DMS79 (cell line): ENCODE measurements at regions not wholly inside any gene's neighbourhood (a gene's known extent, or its start where the extent isn't known, plus 50 kb on each side); places are given as distances from the start of the nearest gene placed in this dataset.

ENCODE experiments used
- DNase-seq: peaks from one replicate; lab custom pipeline; 2025; lab: John Stamatoyannopoulos, UW

DNA sequence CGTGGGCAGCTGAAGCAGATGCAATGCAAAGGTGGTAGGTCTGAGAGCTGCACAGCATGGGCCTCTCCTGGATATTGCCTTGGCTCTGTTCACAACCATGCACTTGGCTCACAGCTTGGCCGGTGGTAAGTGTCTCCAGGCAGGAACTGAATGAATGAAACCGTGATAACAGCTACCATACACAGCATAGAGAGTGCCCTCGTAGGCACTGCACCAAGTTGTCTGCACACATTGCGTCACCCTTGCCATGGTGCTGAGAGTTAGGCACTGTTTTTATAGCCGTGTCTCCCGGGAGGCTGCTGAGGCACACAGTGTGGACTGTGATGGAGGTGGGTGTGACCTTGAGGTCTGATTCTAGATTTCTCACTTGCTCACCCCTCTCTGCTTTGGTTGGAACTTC lies 157.6 kb upstream of the VASH1 start:
- no peak for DNase-seq

DNA sequence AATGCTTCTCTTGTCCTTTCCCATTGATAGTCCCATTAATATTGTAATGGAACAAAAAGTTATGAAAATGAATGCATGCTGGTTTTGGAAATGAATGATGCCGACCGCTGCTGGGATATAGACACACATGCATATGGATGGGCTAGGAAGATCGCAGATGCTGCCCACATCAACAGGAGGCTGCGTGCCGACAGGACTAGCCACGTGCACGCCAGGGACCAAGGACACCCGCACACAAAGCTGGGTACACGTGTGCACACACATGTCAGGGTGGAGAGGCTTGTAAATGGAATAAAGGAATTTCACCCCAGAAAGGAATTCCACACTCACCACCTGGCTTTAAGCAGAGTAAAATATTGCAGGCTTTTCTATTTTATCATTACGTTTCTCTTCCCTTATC lies 153.8 kb upstream of the VASH1 start:
- DNase-seq: no peak

DNA sequence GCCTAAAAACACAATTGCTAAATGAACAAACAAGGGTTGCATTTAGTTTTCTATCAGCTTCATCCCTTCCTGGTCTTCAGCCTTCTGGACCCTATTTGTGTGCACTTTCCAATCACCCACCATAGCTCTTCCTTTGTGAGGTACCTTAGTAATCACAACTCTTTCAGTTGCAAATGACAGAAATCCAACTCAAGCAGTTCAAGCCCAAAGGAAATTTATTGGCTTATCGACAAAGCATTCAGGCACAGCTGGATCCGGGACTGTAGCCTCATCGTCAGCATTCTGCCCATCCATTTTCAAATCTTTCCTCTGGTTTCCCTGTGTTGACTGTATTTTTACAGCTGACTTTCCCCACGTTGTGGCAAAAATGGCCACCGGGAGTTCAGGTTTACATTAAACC lies 148.6 kb upstream of the VASH1 start:
- DNase-seq: no peak

DNA sequence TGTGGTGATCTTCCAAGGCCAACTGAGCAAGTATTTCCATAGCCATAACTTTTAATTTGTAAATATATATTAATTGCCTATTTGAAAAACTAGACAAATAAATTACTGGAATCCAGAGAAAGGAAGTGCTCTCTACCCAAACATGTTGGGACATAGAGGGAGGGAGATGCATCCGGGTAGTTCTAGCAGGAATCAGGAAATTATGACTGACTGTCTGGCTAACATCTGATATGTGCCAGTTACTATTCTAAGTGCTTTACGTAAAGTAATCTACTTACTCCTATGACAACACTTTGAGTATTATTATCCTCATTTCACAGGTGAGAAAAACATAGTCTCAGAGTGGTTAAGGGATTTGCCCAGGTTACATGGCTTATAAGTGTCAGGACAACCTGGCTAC lies 147.7 kb upstream of the VASH1 start:
- no peak for DNase-seq

DNA sequence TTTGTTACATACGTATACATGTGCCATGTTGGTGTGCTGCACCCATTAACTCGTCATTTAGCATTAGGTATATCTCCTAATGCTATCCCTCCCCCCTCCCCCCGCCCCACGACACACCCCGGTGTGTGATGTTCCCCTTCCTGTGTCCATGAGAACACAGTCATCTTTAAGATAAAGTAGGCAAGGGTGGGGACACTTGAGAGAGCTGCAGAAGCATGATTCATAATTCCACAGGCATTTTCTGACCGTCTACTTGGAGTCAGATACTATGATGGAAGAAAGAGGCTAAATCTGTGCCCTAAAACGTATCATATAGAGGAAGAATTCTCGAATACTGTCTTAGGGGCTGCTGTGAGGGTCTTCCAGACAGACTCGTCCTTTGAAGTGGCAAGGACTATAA lies 145.9 kb upstream of the VASH1 start:
- DNase-seq: no peak

DNA sequence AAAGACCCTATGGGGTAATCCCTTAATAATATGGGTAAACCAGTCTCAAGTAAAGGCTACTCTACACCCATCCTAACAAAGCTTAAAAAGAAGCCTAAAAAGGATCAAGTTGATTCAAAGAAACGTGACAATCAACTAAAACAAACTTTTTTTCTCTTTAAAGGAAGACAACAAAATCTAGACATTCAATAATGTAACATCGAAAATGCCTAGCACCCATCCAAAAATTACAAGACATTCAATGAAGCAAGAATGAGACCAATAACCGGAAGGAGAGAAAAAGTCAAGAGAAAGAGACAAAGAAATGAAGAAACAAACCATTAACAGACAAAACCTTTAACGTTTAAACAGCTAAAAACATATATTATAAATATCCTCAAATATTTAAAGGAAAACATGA lies 143.8 kb upstream of the VASH1 start:
- no peak for DNase-seq

DNA sequence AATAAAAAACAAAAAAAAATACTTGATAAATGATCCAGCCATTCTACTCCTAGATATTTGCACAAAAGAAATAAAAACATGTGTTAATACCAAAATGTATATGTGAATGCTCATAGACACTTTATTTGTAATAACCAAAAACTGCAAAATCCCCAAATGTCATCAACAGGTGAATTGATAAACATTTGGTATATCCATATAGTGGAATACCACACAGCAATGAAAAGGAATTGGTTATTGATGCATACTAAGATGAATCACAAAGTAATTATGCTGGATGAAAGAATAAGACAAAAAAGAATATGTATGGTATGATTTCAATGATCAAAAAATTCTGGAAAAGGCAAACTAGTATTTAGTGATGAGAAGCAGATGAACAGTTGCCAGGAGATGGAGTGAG lies 124.7 kb upstream of the VASH1 start:
- DNase-seq: no peak

DNA sequence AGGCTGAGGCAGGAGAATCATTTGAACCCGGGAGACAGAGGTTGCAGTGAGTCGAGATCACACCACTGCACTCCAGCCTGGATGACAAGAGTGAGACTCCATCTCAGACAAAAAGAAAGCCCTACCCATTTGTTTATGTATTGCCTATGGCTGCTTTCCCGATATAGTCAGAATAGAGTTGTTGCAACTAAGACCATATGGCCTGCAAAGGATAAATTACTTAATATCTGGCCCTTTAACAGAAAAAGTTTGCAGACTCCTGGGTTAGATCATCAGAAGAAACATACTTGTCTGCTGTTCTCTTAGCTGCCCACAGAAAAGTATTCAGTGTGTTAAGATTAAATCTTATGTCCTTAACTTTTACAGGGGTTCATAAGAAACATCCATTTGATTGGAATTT lies 122.4 kb upstream of the VASH1 start:
- no peak for DNase-seq

DNA sequence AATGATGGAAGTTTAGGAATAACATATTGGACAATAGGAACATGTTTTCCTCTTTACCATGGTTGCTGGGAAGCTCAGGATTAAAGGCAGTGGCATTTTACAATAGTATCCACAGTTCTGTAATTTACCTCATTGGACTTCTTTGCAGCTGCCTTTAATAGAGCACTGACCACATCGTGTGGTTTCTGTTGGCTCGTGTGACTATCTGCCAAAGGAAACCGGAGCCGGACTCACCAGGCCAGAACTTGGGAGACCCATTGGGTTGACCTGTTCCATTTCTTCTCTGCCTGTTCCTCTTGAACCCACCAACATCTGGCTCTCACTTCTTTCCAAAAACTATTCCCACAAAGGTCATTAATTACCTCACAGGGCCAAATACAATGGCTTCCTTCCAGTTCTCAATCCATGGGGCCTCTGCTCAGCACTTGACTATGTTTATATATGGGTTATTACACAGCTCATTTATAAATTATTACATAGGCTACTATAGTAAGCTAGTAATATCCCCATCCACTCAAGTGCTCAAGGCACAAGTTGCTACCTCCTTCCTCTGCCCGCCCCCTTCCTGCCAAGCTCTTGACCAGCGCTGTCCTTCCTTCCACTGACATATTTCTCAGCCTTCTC lies 121.5 kb upstream of the VASH1 start:
- DNase-seq: no peak

DNA sequence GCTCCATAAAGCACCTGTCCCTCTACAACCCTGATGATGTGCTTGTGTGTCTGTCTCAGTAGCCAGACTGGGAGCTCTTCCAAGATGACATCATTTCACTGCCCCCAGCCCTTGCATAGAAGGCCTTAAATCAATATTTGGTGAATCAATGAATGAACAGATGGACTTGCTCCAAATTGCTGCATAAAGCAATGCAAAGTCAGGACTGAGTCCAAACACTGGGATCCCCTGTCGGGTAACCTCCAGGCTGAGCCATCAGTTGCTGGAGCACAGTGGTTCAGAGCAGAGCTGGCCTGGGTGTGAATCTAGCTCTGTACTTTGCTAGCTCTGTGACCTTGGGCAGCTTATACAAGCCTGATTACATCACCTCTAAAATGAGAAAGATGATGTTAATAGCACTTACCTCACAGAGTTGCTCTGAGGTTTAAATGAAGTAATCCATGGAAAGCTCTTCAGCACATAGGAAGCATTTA lies 120.3 kb upstream of the VASH1 start:
- no peak for DNase-seq

DNA sequence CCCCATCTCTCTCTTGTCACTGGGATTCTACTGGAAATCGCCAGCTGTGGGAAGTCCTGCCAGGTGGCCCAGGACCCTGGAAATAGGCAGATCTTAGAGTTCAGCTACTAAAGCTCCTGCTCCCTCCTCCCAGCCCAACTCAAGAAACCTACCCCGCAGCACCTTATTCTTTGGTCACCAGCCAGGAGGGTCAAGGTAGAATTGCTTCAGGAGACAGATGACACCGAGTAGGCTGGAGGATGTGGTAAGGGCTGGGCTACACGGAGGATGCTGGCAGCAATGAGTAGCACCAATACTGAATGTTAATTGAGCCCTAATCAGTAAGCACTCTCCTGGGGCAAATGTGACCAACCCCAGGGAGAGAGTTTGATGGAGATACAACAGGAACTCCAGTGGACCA lies 119.7 kb upstream of the VASH1 start:
- DNase-seq: no peak

DNA sequence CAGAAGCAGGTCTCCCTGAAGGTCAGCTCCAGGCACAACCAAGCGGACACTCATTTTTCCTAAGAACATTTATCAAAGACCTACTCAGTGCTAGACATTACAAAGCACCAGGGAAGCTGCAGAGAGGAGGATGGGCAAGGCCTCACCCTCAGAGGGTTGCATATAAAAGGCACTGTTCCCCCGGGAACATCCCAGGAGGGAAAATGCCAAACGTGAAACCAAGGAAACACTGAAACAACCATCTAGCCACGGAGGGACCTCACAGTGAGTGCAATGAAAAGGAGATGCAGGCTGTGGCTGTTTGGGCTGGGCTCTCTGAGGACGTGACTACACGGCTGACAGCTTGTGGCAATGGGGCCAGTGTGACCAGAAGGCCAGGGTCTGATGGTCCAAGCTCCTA lies 117.4 kb upstream of the VASH1 start:
- no peak for DNase-seq

DNA sequence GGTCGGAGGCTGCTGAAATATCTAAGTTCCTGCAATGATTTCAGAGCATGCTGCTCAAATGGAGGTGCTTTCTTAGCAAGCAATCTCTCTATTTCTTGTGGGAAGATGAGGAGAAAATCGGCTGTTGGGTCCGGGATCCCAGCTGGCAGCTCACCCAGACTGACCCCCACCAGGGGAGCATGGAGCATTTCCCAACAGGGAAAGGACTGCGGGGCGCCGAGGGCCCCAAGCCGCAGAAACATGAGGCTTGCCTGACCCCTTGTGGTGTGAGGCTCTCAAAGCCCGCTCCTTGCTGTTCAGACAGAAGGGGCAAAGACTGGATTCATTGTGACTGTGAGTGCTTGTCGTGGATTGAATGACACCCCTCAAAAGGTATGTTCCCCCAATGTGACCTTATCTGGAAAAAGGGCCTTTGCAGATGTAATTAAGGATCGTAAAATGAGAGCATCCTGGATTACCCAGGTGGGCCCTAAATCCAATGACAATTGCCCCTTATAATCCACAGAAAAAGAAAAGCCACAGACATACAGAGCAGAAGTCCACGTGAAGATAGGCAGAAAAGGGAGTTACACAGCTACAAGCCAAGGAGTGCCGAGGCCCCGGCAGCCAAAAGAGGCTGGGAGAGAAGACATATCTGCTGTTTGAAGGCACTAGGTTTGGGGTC lies 116.3 kb upstream of the VASH1 start:
- peak; percentile 21 for DNase-seq

DNA sequence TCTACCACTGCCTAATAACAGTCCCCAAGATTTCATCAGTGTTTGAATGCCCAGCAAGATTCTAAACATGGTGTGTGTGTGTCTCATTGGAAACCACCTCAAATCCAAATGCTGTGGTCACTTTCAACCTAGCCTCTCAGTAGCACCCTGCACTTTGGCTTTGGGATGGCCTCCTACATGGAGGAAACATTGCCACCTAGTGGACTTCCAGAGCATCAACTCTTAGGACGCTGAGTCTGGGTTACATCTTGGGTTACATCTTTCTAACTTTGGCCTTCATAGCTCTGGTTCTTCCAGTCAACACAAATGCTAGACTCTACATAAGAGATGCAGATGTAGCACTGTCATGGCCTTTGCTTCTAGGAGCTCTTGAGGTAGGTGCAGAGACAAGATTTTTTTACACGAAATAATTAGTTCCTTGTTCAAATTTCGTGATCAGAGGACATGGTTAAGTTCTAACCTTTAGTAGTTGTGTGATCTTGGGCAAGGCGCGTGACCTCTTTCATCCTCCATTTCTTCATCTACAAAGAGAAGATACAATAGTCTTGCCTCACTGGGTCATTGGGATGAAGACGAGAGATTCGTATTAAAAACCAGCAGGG lies 113.5 kb upstream of the VASH1 start:
- DNase-seq: no peak

DNA sequence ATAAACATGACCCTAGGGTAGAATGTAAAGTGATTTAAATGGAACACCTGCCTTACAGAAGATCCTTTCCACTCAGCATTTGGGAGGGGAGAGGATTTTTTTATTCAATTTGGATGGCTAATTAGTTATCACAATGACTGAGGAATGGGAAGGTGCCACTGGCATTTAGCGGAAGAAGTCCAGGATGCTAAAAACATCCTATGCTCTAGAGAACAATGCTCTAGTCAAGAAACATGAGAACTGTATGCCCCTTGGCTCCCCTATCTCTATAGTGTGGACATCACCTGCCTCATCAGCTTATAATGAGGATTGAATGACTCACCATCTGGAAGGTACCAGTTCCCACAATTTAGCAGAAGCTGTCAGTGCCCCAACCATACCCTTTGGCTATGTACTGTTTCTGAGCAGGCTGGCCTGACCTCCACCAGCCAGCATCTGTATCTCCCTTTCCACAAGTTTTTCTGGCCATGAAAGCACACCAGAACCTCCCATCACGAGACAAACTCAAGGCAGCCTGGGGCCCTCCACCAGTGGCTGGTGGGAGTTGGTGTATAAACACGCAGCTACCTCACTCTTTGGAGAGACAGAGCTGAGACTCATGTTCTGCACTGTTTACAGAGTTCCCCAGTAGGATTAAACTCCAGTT lies 109.7 kb upstream of the VASH1 start:
- no peak for DNase-seq

DNA sequence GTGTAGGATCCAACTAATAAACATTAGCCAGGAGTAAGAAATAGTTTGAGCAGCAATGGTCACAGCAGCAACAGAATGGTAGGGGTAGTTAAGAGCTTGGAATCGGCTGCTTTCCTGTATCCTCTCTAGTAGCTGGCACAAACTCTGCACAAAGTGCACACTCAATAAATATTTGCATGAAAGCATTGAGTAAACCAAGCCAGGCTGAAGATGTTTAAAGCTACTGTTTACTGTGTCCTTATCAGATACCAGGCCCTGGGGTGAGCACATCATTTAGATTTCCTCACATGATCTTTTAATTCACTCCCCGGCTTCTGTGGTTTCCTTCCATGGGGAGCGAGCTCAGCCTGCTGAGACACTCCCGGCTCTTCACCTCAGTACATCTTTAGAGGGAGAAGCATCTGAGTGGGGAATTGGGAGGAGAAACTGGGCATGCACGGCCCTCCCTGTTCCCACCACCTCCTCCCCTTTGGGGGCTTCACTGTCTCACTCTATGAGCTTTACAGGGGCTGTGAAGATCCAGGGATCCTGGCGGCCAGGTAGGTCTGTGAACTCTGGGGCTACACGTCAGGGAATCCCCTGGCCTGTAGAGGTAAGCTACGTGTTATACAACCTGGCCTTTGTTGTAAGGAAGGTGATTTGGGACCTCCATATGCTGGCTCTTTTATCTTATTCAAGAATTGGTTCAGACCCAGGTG lies 107.2 kb upstream of the VASH1 start:
- DNase-seq: no peak

DNA sequence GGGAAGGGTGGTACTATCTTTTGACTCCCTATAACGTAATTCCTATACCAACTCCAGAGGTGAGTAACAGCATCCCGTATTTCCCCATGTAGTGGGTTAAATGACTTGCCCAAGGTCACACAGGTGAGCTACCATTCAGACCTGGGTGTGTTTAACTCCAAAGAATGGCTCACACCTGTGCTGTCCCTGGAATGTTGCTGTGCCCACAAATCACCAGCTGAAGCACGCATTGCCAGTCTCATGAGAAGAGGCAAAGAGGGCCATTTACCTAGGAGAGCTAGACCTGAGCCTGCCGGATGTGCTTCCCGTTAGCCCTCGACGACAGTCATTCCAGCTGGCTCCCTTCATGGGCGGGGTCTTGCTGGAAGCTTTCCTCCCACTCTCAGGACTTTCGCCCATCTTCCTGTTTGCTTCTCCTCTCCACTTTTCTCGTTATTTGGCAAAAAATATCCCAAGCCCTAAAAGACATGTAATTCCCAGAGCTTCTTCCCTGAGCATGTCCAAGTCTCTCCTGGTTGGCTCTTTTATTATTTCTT lies 106.6 kb upstream of the VASH1 start:
- DNase-seq: no peak

DNA sequence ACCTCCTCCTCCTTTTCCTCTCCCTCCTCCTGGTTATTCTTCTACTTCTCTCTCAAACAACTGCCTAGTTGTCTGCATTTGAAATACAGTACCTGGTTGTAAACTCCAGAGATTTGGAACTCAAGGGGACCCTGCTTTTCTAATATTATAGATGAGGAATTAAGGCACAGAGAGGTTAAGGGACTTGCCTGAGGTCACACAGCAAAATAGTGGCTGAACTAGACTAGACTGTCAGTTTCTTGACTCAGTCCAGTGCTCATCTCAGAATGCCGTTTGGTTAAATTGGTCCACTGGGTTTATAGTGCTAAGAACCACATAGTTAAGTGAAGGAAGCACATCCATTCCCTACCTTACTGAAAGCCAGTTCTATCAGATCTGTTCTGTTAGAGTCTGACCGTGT lies 105.9 kb upstream of the VASH1 start:
- no peak for DNase-seq

DNA sequence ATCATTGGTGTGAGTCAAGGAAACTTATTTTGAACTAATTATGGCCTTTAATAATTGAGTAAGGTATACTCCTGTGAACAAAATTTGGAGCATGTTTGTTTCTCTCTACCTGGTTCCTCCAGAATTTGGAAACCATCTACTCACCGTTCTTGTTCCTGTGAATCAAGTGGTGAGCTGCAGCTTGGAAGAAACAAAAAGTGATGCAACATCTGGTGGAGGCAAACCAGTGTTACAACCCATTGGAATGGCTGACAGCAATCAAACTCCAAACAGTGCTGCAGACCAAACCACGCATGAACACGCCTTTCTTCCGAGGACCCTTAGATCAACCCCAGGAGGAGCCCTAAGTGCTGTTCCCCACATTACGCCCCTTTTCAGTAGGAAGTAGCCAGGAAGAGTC lies 104.7 kb upstream of the VASH1 start:
- DNase-seq: no peak

DNA sequence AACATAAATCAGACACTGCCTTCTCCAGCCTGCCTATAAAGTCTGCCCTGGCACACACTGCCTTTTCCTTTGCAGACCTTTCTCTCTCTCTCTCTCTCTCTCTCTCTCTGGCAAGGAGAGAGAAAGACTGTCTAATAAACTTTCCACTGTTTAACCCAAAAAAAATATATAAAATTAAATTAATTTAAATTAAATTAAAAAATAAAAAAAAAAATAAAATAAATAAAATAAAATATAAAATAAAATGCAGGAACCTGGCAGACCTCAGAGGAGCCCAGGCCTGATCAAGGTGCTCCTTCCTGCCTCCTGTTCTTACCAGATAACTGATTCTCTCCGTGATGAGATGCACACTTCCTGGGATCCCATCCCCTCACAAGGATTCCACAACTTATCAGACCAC lies 103.9 kb upstream of the VASH1 start:
- no peak for DNase-seq

DNA sequence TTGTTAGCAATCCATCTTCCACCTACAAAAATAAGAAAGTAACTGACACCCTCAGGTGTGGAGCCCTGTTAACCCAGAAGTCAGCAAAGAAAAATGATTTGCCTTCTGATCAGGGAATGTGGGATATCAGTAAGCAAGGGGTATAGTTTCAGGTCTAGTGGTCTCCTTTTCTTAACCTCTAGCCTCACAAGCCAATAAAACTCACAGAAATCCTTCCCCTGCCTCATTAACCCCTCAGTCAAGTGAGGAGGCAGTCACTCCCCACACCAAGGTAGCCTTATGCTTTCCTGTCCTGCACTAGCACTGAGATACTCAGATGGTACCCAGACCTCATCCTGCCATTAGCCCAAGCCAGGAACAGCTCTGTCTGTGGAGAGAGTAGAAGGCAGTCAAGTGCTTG lies 103.4 kb upstream of the VASH1 start:
- no peak for DNase-seq

DNA sequence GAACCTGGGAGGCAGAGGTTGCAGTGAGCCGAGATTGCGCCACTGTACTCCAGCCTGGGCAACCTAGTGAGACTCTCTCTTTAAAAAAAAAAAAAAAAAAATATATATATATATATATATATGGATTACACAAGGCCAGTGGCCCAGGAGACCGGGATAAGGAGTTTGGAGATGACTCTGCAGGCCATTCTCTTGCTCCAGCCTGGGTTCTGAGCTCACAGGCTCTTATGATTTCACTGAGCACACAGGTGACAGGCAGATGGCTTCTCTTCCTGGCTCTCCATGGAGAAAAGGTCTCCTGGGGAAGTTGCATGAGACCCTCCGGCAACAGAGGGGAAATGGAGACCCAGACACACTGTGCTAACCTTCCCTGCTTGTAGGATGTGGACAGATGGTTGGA lies 98.7 kb upstream of the VASH1 start:
- DNase-seq: no peak
